ENCODE measurements at regions not wholly inside any gene's neighbourhood (a gene's known extent, or its start where the extent isn't known, plus 50 kb on each side); places are given as distances from the start of the nearest gene placed in this dataset.

GRCh38 chr15:26311710-26312236, 448.6 kb upstream of the ATP10A start:
- no peak for TF ChIP-seq CTCF (IDR thresholded peaks at IDR 0.05)
- no peak for TF ChIP-seq USF2 (IDR thresholded peaks at IDR 0.05)
- no peak for TF ChIP-seq POLR2A (IDR thresholded peaks at IDR 0.05; ENCODE audit: low read length)
- TF ChIP-seq RAD21 (conservative IDR thresholded peaks at IDR 0.05 in 1 of 2, IDR thresholded peaks at IDR 0.05 in 1 of 2), result no peak
- TF ChIP-seq EP300 (IDR thresholded peaks at IDR 0.05), result no peak
- no peak for TF ChIP-seq MYC (IDR thresholded peaks at IDR 0.05; ENCODE audit: borderline replicate concordance, low read length)
- no peak for TF ChIP-seq NPAS2 (CRISPR knock-in tag; IDR thresholded peaks at IDR 0.05; ENCODE audit: borderline replicate concordance)
- TF ChIP-seq ELK1 (IDR thresholded peaks at IDR 0.05; ENCODE audit: low read depth, low read length), result no peak
- TF ChIP-seq MAX (IDR thresholded peaks at IDR 0.05), result no peak
- no peak for TF ChIP-seq NR3C1 (IDR thresholded peaks at IDR 0.05)
- TF ChIP-seq ESRRA (IDR thresholded peaks at IDR 0.05; ENCODE audit: borderline replicate concordance, low read length), result no peak
- no peak for TF ChIP-seq REST (IDR thresholded peaks at IDR 0.05)
- TF ChIP-seq FOSL2 (IDR thresholded peaks at IDR 0.05), result no peak
- TF ChIP-seq FOSL2 (CRISPR knock-in tag; IDR thresholded peaks at IDR 0.05), result no peak
- TF ChIP-seq MAFK (IDR thresholded peaks at IDR 0.05; ENCODE audit: partially characterized antibody), result no peak

Measured in A549 (cell line).